ENCODE measurements at regions not wholly inside any gene's neighbourhood (a gene's known extent, or its start where the extent isn't known, plus 50 kb on each side); places are given as distances from the start of the nearest gene placed in this dataset.

DNA sequence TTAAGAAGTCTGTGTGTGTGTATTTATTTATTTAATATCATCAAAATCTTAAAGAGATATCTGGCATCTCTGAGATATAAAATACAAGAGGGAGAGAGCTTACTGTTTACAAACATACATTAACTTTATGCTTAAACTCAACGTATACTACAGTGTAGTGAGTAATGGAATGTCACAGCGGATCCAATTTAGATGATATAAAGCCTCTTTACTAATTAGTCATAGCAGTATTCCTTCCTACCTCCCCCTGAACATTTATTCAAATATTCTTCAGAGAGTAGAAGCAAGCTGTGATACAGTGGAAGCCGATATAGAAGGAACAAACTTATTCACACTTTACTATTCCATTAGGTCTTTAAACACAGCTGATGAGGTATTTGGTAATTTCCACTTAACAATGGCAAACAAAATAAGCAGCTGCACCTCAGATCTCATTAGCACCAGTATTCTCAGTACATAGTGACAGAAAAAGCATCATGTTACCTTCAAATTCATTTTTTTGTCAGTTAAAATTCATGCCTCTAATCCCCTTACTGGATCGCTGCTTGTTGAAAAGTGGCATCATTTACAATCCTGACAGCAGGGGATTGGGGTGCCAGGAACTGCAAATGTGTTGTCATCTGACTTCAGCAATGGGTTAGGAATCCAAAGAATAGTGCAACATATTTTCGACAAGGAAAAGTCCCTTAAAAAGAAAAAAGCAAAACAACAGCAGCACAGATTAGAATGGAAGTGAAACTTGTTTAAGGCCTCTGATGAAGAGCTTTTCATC, 658.7 kb upstream of the EPHA5 start:
- Mint-ChIP-seq H3K36me3 (ENCODE audit: unreplicated experiment) (no peaks in the 10 kb centered on the region), H3K4me3 (ENCODE audit: unreplicated experiment) (no peak overlapping the region), H3K4me1 (ENCODE audit: low read depth, unreplicated experiment) (no peaks in the 10 kb centered on the region), H3K27ac (ENCODE audit: unreplicated experiment) (no peak overlapping the region), H3K9me3 (ENCODE audit: unreplicated experiment) (no peaks in the 10 kb centered on the region), H3K27me3 (ENCODE audit: unreplicated experiment) (peaks cover 3% of the 10 kb centered on the region)
- TF ChIP-seq CTCF (IDR thresholded peaks at IDR 0.05; ENCODE audit: partially characterized antibody, unreplicated experiment) = no peak
- no peak for DNase-seq

GRCh38 chr4:66307641-66308438, 637.6 kb upstream of the EPHA5 start:
- Mint-ChIP-seq H3K4me3 (ENCODE audit: unreplicated experiment) (no peak overlapping the region), H3K36me3 (ENCODE audit: unreplicated experiment) (peaks cover 14% of the 10 kb centered on the region), H3K9me3 (ENCODE audit: unreplicated experiment) (peaks cover 13% of the 10 kb centered on the region), H3K4me1 (ENCODE audit: low read depth, unreplicated experiment) (no peaks in the 10 kb centered on the region), H3K27ac (ENCODE audit: unreplicated experiment) (no peak overlapping the region), H3K27me3 (ENCODE audit: unreplicated experiment) (no peaks in the 10 kb centered on the region)
- no peak for TF ChIP-seq CTCF (IDR thresholded peaks at IDR 0.05; ENCODE audit: partially characterized antibody, unreplicated experiment)
- DNase-seq = no peak

GRCh38 chr4:66300336-66300934, 630.1 kb upstream of the EPHA5 start:
- no peaks in the 10 kb centered on the region for H3K36me3 Mint-ChIP-seq (ENCODE audit: unreplicated experiment)
- no peak overlapping the region for H3K27ac Mint-ChIP-seq (ENCODE audit: unreplicated experiment)
- no peak for TF ChIP-seq CTCF (IDR thresholded peaks at IDR 0.05; ENCODE audit: partially characterized antibody, unreplicated experiment)
- DNase-seq = no peak
- H3K4me3 Mint-ChIP-seq (ENCODE audit: unreplicated experiment) = no peak overlapping the region
- no peaks in the 10 kb centered on the region for H3K4me1 Mint-ChIP-seq (ENCODE audit: low read depth, unreplicated experiment)
- peaks cover 2% of the 10 kb centered on the region for H3K9me3 Mint-ChIP-seq (ENCODE audit: unreplicated experiment)
- peaks cover 2% of the 10 kb centered on the region for H3K27me3 Mint-ChIP-seq (ENCODE audit: unreplicated experiment)

- H3K9me3 Mint-ChIP-seq (ENCODE audit: unreplicated experiment) = peaks cover 6% of the 10 kb centered on the region
- no peak for DNase-seq
Measured at GRCh38 chr4:66298569-66298968, 628.3 kb upstream of the EPHA5 start.

More at GRCh38 chr4:66298569-66298968, 628.3 kb upstream of the EPHA5 start:
- peaks cover 5% of the 10 kb centered on the region for H3K4me1 Mint-ChIP-seq (ENCODE audit: low read depth, unreplicated experiment)
- H3K4me3 Mint-ChIP-seq (ENCODE audit: unreplicated experiment) = no peak overlapping the region
- H3K27me3 Mint-ChIP-seq (ENCODE audit: unreplicated experiment) = peaks cover 2% of the 10 kb centered on the region
- no peaks in the 10 kb centered on the region for H3K36me3 Mint-ChIP-seq (ENCODE audit: unreplicated experiment)
- no peak for TF ChIP-seq CTCF (IDR thresholded peaks at IDR 0.05; ENCODE audit: partially characterized antibody, unreplicated experiment)
- no peak overlapping the region for H3K27ac Mint-ChIP-seq (ENCODE audit: unreplicated experiment)
